ENCODE measurements at regions not wholly inside any gene's neighbourhood (a gene's known extent, or its start where the extent isn't known, plus 50 kb on each side); places are given as distances from the start of the nearest gene placed in this dataset.

DNA sequence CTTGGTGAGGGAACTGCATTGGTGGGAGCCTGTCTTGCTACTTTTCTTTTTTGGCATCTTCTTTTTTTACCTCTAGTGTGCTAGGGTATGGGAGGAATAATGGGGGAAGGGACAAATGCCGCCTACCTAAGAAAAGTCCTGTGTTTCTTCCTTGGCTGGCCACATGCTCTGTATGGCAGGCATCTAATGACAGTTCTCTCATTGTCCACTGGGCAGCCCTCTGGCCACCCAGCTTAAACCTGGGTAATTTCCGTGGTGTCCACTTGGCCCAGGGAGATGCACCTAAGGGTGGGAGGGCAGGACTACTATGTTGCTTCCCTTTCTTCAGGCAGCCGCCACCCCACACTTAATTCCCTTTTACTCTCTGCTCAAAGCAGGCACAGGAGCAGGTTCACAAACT, 173.1 kb downstream of the YTHDC2 start:
- H3K36me3 ChIP-seq (ENCODE audit: control insufficient read depth, low read length): no peaks in the 10 kb centered on the region
- H3K9me3 ChIP-seq (ENCODE audit: control insufficient read depth, insufficient read depth, low read length): no peaks in the 10 kb centered on the region
- no peak overlapping the region for H3K4me3 ChIP-seq (ENCODE audit: low read length)
- no peaks in the 10 kb centered on the region for H3K79me2 ChIP-seq (ENCODE audit: control insufficient read depth, low read length)
- H3K27ac ChIP-seq (ENCODE audit: low read depth, low read length): no peak overlapping the region
- H3F3A ChIP-seq (ENCODE audit: control insufficient read depth, insufficient read depth): no peaks in the 10 kb centered on the region
- H4K20me1 ChIP-seq (ENCODE audit: control insufficient read depth, insufficient read depth, low read depth, low read length): no peaks in the 10 kb centered on the region
- H3K27me3 ChIP-seq (ENCODE audit: control insufficient read depth, low read length): no peaks in the 10 kb centered on the region
- no peaks in the 10 kb centered on the region for H3K9me2 ChIP-seq (replicated peaks; ENCODE audit: control insufficient read depth, low read length)
- H3K4me2 ChIP-seq (ENCODE audit: low read length): no peak overlapping the region
- no peaks in the 10 kb centered on the region for H3K4me1 ChIP-seq (ENCODE audit: control insufficient read depth, low read length)
- TF ChIP-seq EZH2phosphoT487 (IDR thresholded peaks at IDR 0.05; ENCODE audit: borderline replicate concordance, low read length) (no peak), CTCF (IDR thresholded peaks at IDR 0.05; ENCODE audit: low read depth, low read length, poor library complexity, severe bottlenecking) (no peak)

GRCh38 chr5:113689647-113690046, 176.2 kb downstream of the YTHDC2 start:
- H3F3A ChIP-seq (ENCODE audit: control insufficient read depth, insufficient read depth): no peaks in the 10 kb centered on the region
- no peak overlapping the region for H3K27ac ChIP-seq (ENCODE audit: low read depth, low read length)
- no peaks in the 10 kb centered on the region for H3K79me2 ChIP-seq (ENCODE audit: control insufficient read depth, low read length)
- H3K4me1 ChIP-seq (ENCODE audit: control insufficient read depth, low read length): no peaks in the 10 kb centered on the region
- no peaks in the 10 kb centered on the region for H3K36me3 ChIP-seq (ENCODE audit: control insufficient read depth, low read length)
- no peaks in the 10 kb centered on the region for H3K9me2 ChIP-seq (replicated peaks; ENCODE audit: control insufficient read depth, low read length)
- 0 out of 2 replicates have a peak, but pooled peaks cover 3% of the 10 kb centered on the region for H3K27me3 ChIP-seq (ENCODE audit: control insufficient read depth, low read length)
- H3K4me3 ChIP-seq (ENCODE audit: low read length): no peak overlapping the region
- TF ChIP-seq CTCF (IDR thresholded peaks at IDR 0.05; ENCODE audit: low read depth, low read length, poor library complexity, severe bottlenecking) (no peak), EZH2phosphoT487 (IDR thresholded peaks at IDR 0.05; ENCODE audit: borderline replicate concordance, low read length) (no peak)
- H3K4me2 ChIP-seq (ENCODE audit: low read length): no peak overlapping the region
- H3K9me3 ChIP-seq (ENCODE audit: control insufficient read depth, insufficient read depth, low read length): no peaks in the 10 kb centered on the region
- H4K20me1 ChIP-seq (ENCODE audit: control insufficient read depth, insufficient read depth, low read depth, low read length): no peaks in the 10 kb centered on the region

GRCh38 chr5:113692466-113692865, 179.0 kb downstream of the YTHDC2 start:
- 0 out of 2 replicates have a peak, but pooled peaks cover 3% of the 10 kb centered on the region for H3K27me3 ChIP-seq (ENCODE audit: control insufficient read depth, low read length)
- no peaks in the 10 kb centered on the region for H3K36me3 ChIP-seq (ENCODE audit: control insufficient read depth, low read length)
- no peaks in the 10 kb centered on the region for H4K20me1 ChIP-seq (ENCODE audit: control insufficient read depth, insufficient read depth, low read depth, low read length)
- H3K27ac ChIP-seq (ENCODE audit: low read depth, low read length): no peak overlapping the region
- no peaks in the 10 kb centered on the region for H3F3A ChIP-seq (ENCODE audit: control insufficient read depth, insufficient read depth)
- no peaks in the 10 kb centered on the region for H3K79me2 ChIP-seq (ENCODE audit: control insufficient read depth, low read length)
- TF ChIP-seq CTCF (IDR thresholded peaks at IDR 0.05; ENCODE audit: low read depth, low read length, poor library complexity, severe bottlenecking) (no peak), EZH2phosphoT487 (IDR thresholded peaks at IDR 0.05; ENCODE audit: borderline replicate concordance, low read length) (no peak)
- H3K4me2 ChIP-seq (ENCODE audit: low read length): no peak overlapping the region
- no peaks in the 10 kb centered on the region for H3K9me2 ChIP-seq (replicated peaks; ENCODE audit: control insufficient read depth, low read length)
- no peaks in the 10 kb centered on the region for H3K4me1 ChIP-seq (ENCODE audit: control insufficient read depth, low read length)
- no peak overlapping the region for H3K4me3 ChIP-seq (ENCODE audit: low read length)
- no peaks in the 10 kb centered on the region for H3K9me3 ChIP-seq (ENCODE audit: control insufficient read depth, insufficient read depth, low read length)
